ENCODE measurements at regions not wholly inside any gene's neighbourhood (a gene's known extent, or its start where the extent isn't known, plus 50 kb on each side); places are given as distances from the start of the nearest gene placed in this dataset.

GRCh38 chr3:76724706-76725105 is 315.2 kb upstream of the ROBO2 start (continued):
- no peak for TF ChIP-seq ZNF518A (tag by site-specific recombination; conservative IDR thresholded peaks at IDR 0.05; ENCODE audit: low read depth)
- TF ChIP-seq ZNF138 (tag by site-specific recombination; IDR thresholded peaks at IDR 0.05; ENCODE audit: borderline replicate concordance), result no peak
- TF ChIP-seq ZNF416 (tag by site-specific recombination; IDR thresholded peaks at IDR 0.05), result no peak
- no peak for TF ChIP-seq ZNF274 (IDR thresholded peaks at IDR 0.05; ENCODE audit: low read length)
- no peak for TF ChIP-seq ZNF274 (tag by site-specific recombination; IDR thresholded peaks at IDR 0.05; ENCODE audit: borderline replicate concordance)
- no peak for TF ChIP-seq ZNF645 (tag by site-specific recombination; IDR thresholded peaks at IDR 0.05)
- TF ChIP-seq ZBTB49 (tag by site-specific recombination; IDR thresholded peaks at IDR 0.05; ENCODE audit: low read depth), result no peak
- TF ChIP-seq REST (tag by site-specific recombination; IDR thresholded peaks at IDR 0.05), result no peak
- TF ChIP-seq PBX3 (CRISPR knock-in tag; IDR thresholded peaks at IDR 0.05), result no peak
- TF ChIP-seq ZNF423 (tag by site-specific recombination; IDR thresholded peaks at IDR 0.05), result peak; percentile 76
- TF ChIP-seq ZNF558 (tag by site-specific recombination; IDR thresholded peaks at IDR 0.05), result no peak
- TF ChIP-seq ZNF704 (tag by site-specific recombination; IDR thresholded peaks at IDR 0.05), result no peak
- no peak for TF ChIP-seq ZNF433 (tag by site-specific recombination; IDR thresholded peaks at IDR 0.05; ENCODE audit: low read depth)
- TF ChIP-seq ZNF292 (tag by site-specific recombination; IDR thresholded peaks at IDR 0.05; ENCODE audit: borderline replicate concordance, low read depth), result no peak
- TF ChIP-seq ZNF585B (tag by site-specific recombination; IDR thresholded peaks at IDR 0.05), result no peak
- no peak for TF ChIP-seq ZNF114 (tag by site-specific recombination; IDR thresholded peaks at IDR 0.05)
- TF ChIP-seq MEIS1 (CRISPR knock-in tag; IDR thresholded peaks at IDR 0.05; ENCODE audit: borderline replicate concordance), result no peak
- no peak for TF ChIP-seq ZNF449 (tag by site-specific recombination; IDR thresholded peaks at IDR 0.05)
- no peak for TF ChIP-seq ZNF600 (tag by site-specific recombination; IDR thresholded peaks at IDR 0.05)
- TF ChIP-seq ZNF324 (tag by site-specific recombination; IDR thresholded peaks at IDR 0.05), result no peak
- TF ChIP-seq AEBP2 (tag by site-specific recombination; IDR thresholded peaks at IDR 0.05; ENCODE audit: borderline replicate concordance), result no peak
